A549 (cell line): ENCODE measurements at regions not wholly inside any gene's neighbourhood (a gene's known extent, or its start where the extent isn't known, plus 50 kb on each side); places are given as distances from the start of the nearest gene placed in this dataset.

ENCODE experiments used
- ATAC-seq, 2 experiments: fragments of 200-7000 bp in 1 of 2; fragments of >200 bp in 1 of 2; cut with Nextera tagmentation in 1 of 2; cut with Tn5 transposase in 1 of 2; 3 replicates each; pipeline versions ENCODE4 v1.8.0 to v1.9.1; 2018 to 2020; ENCODE audit warnings: mild to moderate bottlenecking in 1 of 2, moderate library complexity in 1 of 2
- CTCF ChIA-PET: fragments of 300-600 bp; sonication (Branson Sonifier 250); formaldehyde crosslinking; extraction: SDS; loops from one replicate; lab custom pipeline; 2021; ENCODE audit warnings: antibody characterized with exemption, inconsistent platforms; lab: Yijun Ruan, JAX
- POLR2A ChIA-PET: fragments of 350-600 bp; formaldehyde crosslinking; extraction: SDS; loops from one replicate; lab custom pipeline; 2021; ENCODE audit warnings: antibody characterized with exemption, inconsistent platforms; lab: Yijun Ruan, JAX
- DNase-seq, 2 experiments: peaks; one replicate each; pipeline versions ENCODE4 v3.0.0 to v3.0.0-alpha.2; 2011 to 2016; ENCODE audit warnings: low read depth in 1 of 2, low spot score in 1 of 2
- FAIRE-seq: peaks from 2 replicates; lab custom pipeline; 2011; peaks lifted over from hg19 to GRCh38; lab: Jason Lieb, UNC
- H3K27ac ChIP-seq, 2 experiments: fragments of >200 bp; sonication (Bioruptor Twin); formaldehyde crosslinking; 3 replicates each; pipeline ENCODE4 v1.5.1; 2016 to 2017
- H3K4me1 ChIP-seq: fragments of >200 bp; sonication (Bioruptor Twin); formaldehyde crosslinking; 3 replicates; pipeline ENCODE4 v1.6.1; 2016
- H3K4me2 ChIP-seq: fragments of >200 bp; sonication (Bioruptor Twin); formaldehyde crosslinking; 3 replicates; pipeline ENCODE4 v1.6.1; 2016
- H3K4me3 ChIP-seq: fragments of >200 bp; sonication (Bioruptor Twin); formaldehyde crosslinking; 3 replicates; pipeline ENCODE4 v1.5.1; 2016
- H3K9me3 ChIP-seq: fragments of >200 bp; sonication (Bioruptor Twin); formaldehyde crosslinking; 3 replicates; pipeline ENCODE4 v1.6.1; 2016
- EHMT2 ChIP-seq: fragments of 200-600 bp; sonication (generic); IDR thresholded peaks from 2 replicates; pipeline ENCODE4 v1.6.1; 2016; ENCODE audit warnings: antibody characterized with exemption, low read depth, mild to moderate bottlenecking, moderate library complexity
- EP300 ChIP-seq, 2 experiments: fragments of >200 bp; sonication (Bioruptor Twin); formaldehyde crosslinking; IDR thresholded peaks; 2 replicates in 1 of 2; 3 replicates in 1 of 2; pipeline ENCODE4 v1.6.1; 2016 to 2017
- FOSB ChIP-seq: fragments of 250-450 bp; sonication (Bioruptor Pico); IDR thresholded peaks from 2 replicates; pipeline ENCODE4 v1.5.0; 2020; ENCODE audit warnings: mild to moderate bottlenecking, moderate library complexity
- HDAC2 ChIP-seq: fragments of 200-600 bp; sonication (generic); IDR thresholded peaks from 2 replicates; pipeline ENCODE4 v1.6.1; 2016
- HEYL ChIP-seq: fragments of 250-450 bp; sonication (Bioruptor Pico); IDR thresholded peaks from 2 replicates; pipeline ENCODE4 v1.8.0; 2021; ENCODE audit warnings: mild to moderate bottlenecking, moderate library complexity
- HOXB5 ChIP-seq: fragments of 250-450 bp; sonication (Bioruptor Pico); IDR thresholded peaks from 2 replicates; pipeline ENCODE4 v1.5.0; 2020; ENCODE audit warnings: mild to moderate bottlenecking, moderate library complexity
- JUN ChIP-seq, 2 experiments: fragments of >200 bp; sonication (Bioruptor Twin); formaldehyde crosslinking; IDR thresholded peaks; 2 replicates in 1 of 2; 3 replicates in 1 of 2; pipeline ENCODE4 v1.6.1; 2016 to 2017
- KDM5A ChIP-seq: fragments of 200-600 bp; sonication (generic); IDR thresholded peaks from 2 replicates; pipeline ENCODE4 v1.6.1; 2016; ENCODE audit warnings: antibody characterized with exemption, mild to moderate bottlenecking
- MAFK ChIP-seq: fragments of 450-650 bp; IDR thresholded peaks from 2 replicates; pipeline ENCODE4 v1.6.1; 2014; ENCODE audit not compliant: partially characterized antibody
- MAZ ChIP-seq: fragments of 150-350 bp; IDR thresholded peaks from 2 replicates; pipeline ENCODE4 v1.6.1; 2014; ENCODE audit warnings: antibody characterized with exemption, low read depth, low read length, borderline replicate concordance
- NPAS2 ChIP-seq: fragments of 250-450 bp; sonication (Bioruptor Pico); IDR thresholded peaks from 2 replicates; pipeline ENCODE4 v1.8.0; 2022; ENCODE audit warnings: mild to moderate bottlenecking, moderate library complexity, borderline replicate concordance
- NR3C1 ChIP-seq: fragments of >200 bp; sonication (Bioruptor Twin); formaldehyde crosslinking; IDR thresholded peaks from 3 replicates; pipeline ENCODE4 v1.6.1; 2017
- PHF8 ChIP-seq: fragments of 200-600 bp; sonication (generic); IDR thresholded peaks from 2 replicates; pipeline ENCODE4 v1.6.1; 2016; ENCODE audit warnings: low read depth, mild to moderate bottlenecking, antibody characterized with exemption, moderate library complexity, borderline replicate concordance
- POLR2A ChIP-seq: IDR thresholded peaks from 2 replicates; pipeline ENCODE4 v1.6.1; 2012; ENCODE audit warnings: mild to moderate bottlenecking, low read length
- RAD21 ChIP-seq, 2 experiments: fragments of >200 bp in 1 of 2; sonication (Bioruptor Twin) in 1 of 2; formaldehyde crosslinking in 1 of 2; IDR thresholded peaks in 1 of 2; conservative IDR thresholded peaks in 1 of 2; 2 replicates in 1 of 2; 3 replicates in 1 of 2; pipeline ENCODE4 v1.6.1; 2012 to 2018; ENCODE audit warnings: inconsistent platforms in 1 of 2
- RARB ChIP-seq: fragments of 250-450 bp; sonication (Bioruptor Pico); IDR thresholded peaks from 2 replicates; pipeline ENCODE4 v1.8.0; 2021; ENCODE audit warnings: mild to moderate bottlenecking, moderate library complexity
- ZFP36 ChIP-seq: fragments of 450-650 bp; IDR thresholded peaks from 2 replicates; pipeline ENCODE4 v1.6.1; 2014; ENCODE audit warnings: borderline replicate concordance; ENCODE audit not compliant: partially characterized antibody
- WGBS: methylation state at CpG from one replicate; pipeline ENCODE4 v1.1.6; 2017; ENCODE audit errors: missing lambda C conversion rate; 5-methylcytosine and 5-hydroxymethylcytosine counted together
- TF ChIP-seq, protein P1 (sequence below): IDR thresholded peaks from 2 replicates; pipeline ENCODE4 v1.6.1; 2012
- TF ChIP-seq, protein P2 (sequence below): fragments of >200 bp; sonication (Bioruptor Twin); formaldehyde crosslinking; IDR thresholded peaks from 2 replicates; pipeline ENCODE4 v1.6.1; 2016
- TF ChIP-seq, protein P3 (sequence below): fragments of 150-350 bp; IDR thresholded peaks from 2 replicates; pipeline ENCODE4 v1.6.1; 2014; ENCODE audit warnings: low read depth, mild to moderate bottlenecking, low read length
- TF ChIP-seq, protein P4 (sequence below): fragments of 250-450 bp; sonication (Bioruptor Pico); IDR thresholded peaks from 2 replicates; pipeline ENCODE4 v1.5.0; 2021; ENCODE audit warnings: mild to moderate bottlenecking, moderate library complexity, borderline replicate concordance
- TF ChIP-seq, protein P5 (sequence below): fragments of >200 bp; sonication (Bioruptor Twin); formaldehyde crosslinking; IDR thresholded peaks from 3 replicates; pipeline ENCODE4 v1.6.1; 2016
- TF ChIP-seq, protein P6 (sequence below): fragments of 250-450 bp; sonication (Bioruptor Pico); IDR thresholded peaks from 2 replicates; pipeline ENCODE4 v1.5.0; 2020; ENCODE audit warnings: low read depth, mild to moderate bottlenecking, moderate library complexity

DNA sequence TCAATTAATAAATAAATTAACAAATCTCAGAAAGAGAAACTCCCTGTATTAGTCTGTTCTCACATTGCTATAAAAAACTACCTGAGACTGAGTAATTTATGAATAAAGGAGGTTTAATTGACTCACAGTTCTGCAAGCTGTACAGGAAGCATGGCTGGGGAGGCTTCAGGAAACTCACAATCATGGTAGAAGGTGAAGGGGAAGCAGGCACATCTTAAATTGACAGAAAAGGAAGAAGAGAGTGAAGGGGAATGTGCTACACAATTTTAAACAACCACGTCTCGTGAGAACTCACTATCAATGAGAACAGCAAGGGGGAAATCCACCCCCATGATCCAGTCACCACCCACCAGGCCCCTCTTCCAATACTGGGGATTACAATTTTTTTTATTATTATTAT lies 358.3 kb upstream of the KIAA1217 start:
- no peak for DNase-seq
- no peak for ATAC-seq
- H3K27ac ChIP-seq = no peak overlapping the region
- TF ChIP-seq, protein P1, sequence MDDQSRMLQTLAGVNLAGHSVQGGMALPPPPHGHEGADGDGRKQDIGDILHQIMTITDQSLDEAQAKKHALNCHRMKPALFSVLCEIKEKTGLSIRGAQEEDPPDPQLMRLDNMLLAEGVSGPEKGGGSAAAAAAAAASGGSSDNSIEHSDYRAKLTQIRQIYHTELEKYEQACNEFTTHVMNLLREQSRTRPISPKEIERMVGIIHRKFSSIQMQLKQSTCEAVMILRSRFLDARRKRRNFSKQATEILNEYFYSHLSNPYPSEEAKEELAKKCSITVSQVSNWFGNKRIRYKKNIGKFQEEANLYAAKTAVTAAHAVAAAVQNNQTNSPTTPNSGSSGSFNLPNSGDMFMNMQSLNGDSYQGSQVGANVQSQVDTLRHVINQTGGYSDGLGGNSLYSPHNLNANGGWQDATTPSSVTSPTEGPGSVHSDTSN = no peak
- TF ChIP-seq MAFK (no peak), RARB (CRISPR knock-in tag) (no peak), JUN (IDR thresholded peaks at IDR 0.05) (no peak), HDAC2 (no peak), MAZ (no peak), HEYL (CRISPR knock-in tag) (no peak), FOSB (CRISPR knock-in tag) (no peak), NR3C1 (no peak), ZFP36 (no peak), EHMT2 (no peak), POLR2A (no peak), EP300 (IDR thresholded peaks at IDR 0.05) (no peak), PHF8 (no peak), NPAS2 (CRISPR knock-in tag) (no peak), RAD21 (conservative IDR thresholded peaks at IDR 0.05 in 1 of 2, IDR thresholded peaks at IDR 0.05 in 1 of 2) (no peak)
- TF ChIP-seq, protein P2, sequence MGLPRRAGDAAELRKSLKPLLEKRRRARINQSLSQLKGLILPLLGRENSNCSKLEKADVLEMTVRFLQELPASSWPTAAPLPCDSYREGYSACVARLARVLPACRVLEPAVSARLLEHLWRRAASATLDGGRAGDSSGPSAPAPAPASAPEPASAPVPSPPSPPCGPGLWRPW = no peak
- TF ChIP-seq, protein P3, sequence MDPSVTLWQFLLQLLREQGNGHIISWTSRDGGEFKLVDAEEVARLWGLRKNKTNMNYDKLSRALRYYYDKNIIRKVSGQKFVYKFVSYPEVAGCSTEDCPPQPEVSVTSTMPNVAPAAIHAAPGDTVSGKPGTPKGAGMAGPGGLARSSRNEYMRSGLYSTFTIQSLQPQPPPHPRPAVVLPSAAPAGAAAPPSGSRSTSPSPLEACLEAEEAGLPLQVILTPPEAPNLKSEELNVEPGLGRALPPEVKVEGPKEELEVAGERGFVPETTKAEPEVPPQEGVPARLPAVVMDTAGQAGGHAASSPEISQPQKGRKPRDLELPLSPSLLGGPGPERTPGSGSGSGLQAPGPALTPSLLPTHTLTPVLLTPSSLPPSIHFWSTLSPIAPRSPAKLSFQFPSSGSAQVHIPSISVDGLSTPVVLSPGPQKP = no peak
- TF ChIP-seq, protein P4, sequence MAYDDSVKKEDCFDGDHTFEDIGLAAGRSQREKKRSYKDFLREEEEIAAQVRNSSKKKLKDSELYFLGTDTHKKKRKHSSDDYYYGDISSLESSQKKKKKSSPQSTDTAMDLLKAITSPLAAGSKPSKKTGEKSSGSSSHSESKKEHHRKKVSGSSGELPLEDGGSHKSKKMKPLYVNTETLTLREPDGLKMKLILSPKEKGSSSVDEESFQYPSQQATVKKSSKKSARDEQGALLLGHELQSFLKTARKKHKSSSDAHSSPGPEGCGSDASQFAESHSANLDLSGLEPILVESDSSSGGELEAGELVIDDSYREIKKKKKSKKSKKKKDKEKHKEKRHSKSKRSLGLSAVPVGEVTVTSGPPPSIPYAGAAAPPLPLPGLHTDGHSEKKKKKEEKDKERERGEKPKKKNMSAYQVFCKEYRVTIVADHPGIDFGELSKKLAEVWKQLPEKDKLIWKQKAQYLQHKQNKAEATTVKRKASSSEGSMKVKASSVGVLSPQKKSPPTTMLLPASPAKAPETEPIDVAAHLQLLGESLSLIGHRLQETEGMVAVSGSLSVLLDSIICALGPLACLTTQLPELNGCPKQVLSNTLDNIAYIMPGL (CRISPR knock-in tag) = no peak
- H3K4me3 ChIP-seq = no peak overlapping the region
- CTCF ChIA-PET = no interaction called here
- POLR2A ChIA-PET = no interaction called here
- H3K4me2 ChIP-seq = no peak overlapping the region
- WGBS = 2% methylated on average over 2 of the region's 2 CpGs
- no peak for FAIRE-seq
- H3K9me3 ChIP-seq = no peaks in the 10 kb centered on the region
- no peaks in the 10 kb centered on the region for H3K4me1 ChIP-seq

DNA sequence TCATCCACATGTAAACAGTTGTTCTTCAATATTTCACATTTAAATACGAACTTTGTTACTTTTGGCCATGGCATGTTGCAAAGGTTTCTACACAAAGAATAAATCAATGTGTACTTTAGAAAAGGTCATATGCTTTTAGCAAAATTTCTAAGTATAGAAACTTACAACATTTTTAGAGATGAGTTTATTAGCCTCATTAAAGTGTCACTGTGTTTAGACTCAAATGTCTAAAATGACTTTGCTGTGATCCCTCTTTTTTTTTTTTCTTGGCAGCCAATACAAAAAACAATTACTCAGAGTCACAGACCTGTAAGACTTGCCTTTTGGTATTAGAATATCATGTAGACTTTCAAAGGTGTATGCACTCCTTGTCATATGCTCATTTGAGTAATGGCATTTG lies 349.3 kb upstream of the KIAA1217 start:
- no peak overlapping the region for H3K4me2 ChIP-seq
- no peak overlapping the region for H3K27ac ChIP-seq
- ChIA-PET CTCF (no interaction called here), POLR2A (no interaction called here)
- DNase-seq = no peak
- H3K4me1 ChIP-seq = no peaks in the 10 kb centered on the region
- 5% methylated on average over 1 of the region's 1 CpG for WGBS
- TF ChIP-seq EHMT2 (no peak), HOXB5 (no peak), FOSB (CRISPR knock-in tag) (no peak), NPAS2 (CRISPR knock-in tag) (no peak), KDM5A (no peak), NR3C1 (no peak)
- TF ChIP-seq, protein P5, sequence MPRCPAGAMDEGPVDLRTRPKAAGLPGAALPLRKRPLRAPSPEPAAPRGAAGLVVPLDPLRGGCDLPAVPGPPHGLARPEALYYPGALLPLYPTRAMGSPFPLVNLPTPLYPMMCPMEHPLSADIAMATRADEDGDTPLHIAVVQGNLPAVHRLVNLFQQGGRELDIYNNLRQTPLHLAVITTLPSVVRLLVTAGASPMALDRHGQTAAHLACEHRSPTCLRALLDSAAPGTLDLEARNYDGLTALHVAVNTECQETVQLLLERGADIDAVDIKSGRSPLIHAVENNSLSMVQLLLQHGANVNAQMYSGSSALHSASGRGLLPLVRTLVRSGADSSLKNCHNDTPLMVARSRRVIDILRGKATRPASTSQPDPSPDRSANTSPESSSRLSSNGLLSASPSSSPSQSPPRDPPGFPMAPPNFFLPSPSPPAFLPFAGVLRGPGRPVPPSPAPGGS = no peak
- TF ChIP-seq, protein P6, sequence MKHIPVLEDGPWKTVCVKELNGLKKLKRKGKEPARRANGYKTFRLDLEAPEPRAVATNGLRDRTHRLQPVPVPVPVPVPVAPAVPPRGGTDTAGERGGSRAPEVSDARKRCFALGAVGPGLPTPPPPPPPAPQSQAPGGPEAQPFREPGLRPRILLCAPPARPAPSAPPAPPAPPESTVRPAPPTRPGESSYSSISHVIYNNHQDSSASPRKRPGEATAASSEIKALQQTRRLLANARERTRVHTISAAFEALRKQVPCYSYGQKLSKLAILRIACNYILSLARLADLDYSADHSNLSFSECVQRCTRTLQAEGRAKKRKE (CRISPR knock-in tag) = no peak
- ATAC-seq = no peak
- H3K9me3 ChIP-seq = no peaks in the 10 kb centered on the region
- H3K4me3 ChIP-seq = no peak overlapping the region
- FAIRE-seq = no peak
